NB4 (cell line): ENCODE measurements at regions not wholly inside any gene's neighbourhood (a gene's known extent, or its start where the extent isn't known, plus 50 kb on each side); places are given as distances from the start of the nearest gene placed in this dataset.

Experiments
- CTCF ChIP-seq: IDR thresholded peaks from one replicate; pipeline ENCODE4 v1.5.1; 2012; ENCODE audit warnings: low read depth, low read length
- MAX ChIP-seq: IDR thresholded peaks from 2 replicates; pipeline ENCODE4 v1.6.1; 2011; ENCODE audit warnings: low read depth, low read length
- MYC ChIP-seq: IDR thresholded peaks from 2 replicates; pipeline ENCODE4 v1.6.1; 2011; ENCODE audit warnings: low read depth, low read length
- POLR2A ChIP-seq: IDR thresholded peaks from 2 replicates; pipeline ENCODE4 v1.6.1; 2011; ENCODE audit warnings: mild to moderate bottlenecking; ENCODE audit not compliant: insufficient read length; ENCODE audit errors: extremely low read depth

- TF ChIP-seq POLR2A, result no peak
- no peak for TF ChIP-seq CTCF
- no peak for TF ChIP-seq MAX
- no peak for TF ChIP-seq MYC
Measured at GRCh38 chr4:38290914-38291313, 330.7 kb downstream of the PTTG2 start.
